Left cardiac atrium (tissue), 4 donors: ENCODE measurements at regions not wholly inside any gene's neighbourhood (a gene's known extent, or its start where the extent isn't known, plus 50 kb on each side); places are given as distances from the start of the nearest gene placed in this dataset.

Experiments used
- ATAC-seq, 2 donors: fragments of 200-7000 bp; cut with Tn5 transposase; one replicate each; pipeline ENCODE4 v1.9.1; 2020; ENCODE audit warnings: mild to moderate bottlenecking in 2 of 2, moderate library complexity in 2 of 2
- DNase-seq: peaks from one replicate; pipeline ENCODE4 v3.0.0-alpha.2; 2020
- intact Hi-C, 2 donors: fragments of 100-400 bp; cut with DNase I; formaldehyde crosslinking; loops; one replicate each; pipeline versions ENCODE4 v1.14.1 to v1.15.1; 2022 to 2023
- donor health status: DM: no; HTN: yes; CAD: no.
- donor health status: DM: no; HTN: yes; CAD: no; lungs with severe emphysema.
- donor health status: DM: yes; HTN: yes; CAD: no.
- donor health status: Dilated cardiomyopathy.

GRCh38 chr22:47943729-47944700 is 1181.6 kb downstream of the TBC1D22A start:
- DNase-seq (no peak), ATAC-seq (no peak)
- intact Hi-C loops = no loop called here

- DNase-seq = no peak
- no peak for ATAC-seq
- intact Hi-C loops = no loop called here
Measured at GRCh38 chr22:47940211-47940610, 1177.8 kb downstream of the TBC1D22A start.

- no peak for DNase-seq
- intact Hi-C loops = no loop called here
- no peak for ATAC-seq
Measured at GRCh38 chr22:47933891-47934290, 1171.4 kb downstream of the TBC1D22A start.

- DNase-seq = no peak
- intact Hi-C loops = no loop called here
Measured at GRCh38 chr22:47933226-47933625, 1170.8 kb downstream of the TBC1D22A start.

GRCh38 chr22:47929646-47930185 is 1167.3 kb downstream of the TBC1D22A start:
- intact Hi-C loops = no loop called here
- DNase-seq (no peak), ATAC-seq (no peak)

More at GRCh38 chr22:47933226-47933625, 1170.8 kb downstream of the TBC1D22A start:
- ATAC-seq = no peak

GRCh38 chr22:47929073-47929472 is 1166.6 kb downstream of the TBC1D22A start:
- intact Hi-C loops = no loop called here
- no peak for ATAC-seq
- DNase-seq = no peak

- ATAC-seq = no peak
- no peak for DNase-seq
- intact Hi-C loops = no loop called here
Measured at GRCh38 chr22:47928631-47929030, 1166.2 kb downstream of the TBC1D22A start.

GRCh38 chr22:47927648-47928210 is 1165.3 kb downstream of the TBC1D22A start:
- no peak for ATAC-seq
- intact Hi-C loops = no loop called here
- no peak for DNase-seq

- no peak for DNase-seq
- intact Hi-C loops = no loop called here
- ATAC-seq = no peak
Measured at GRCh38 chr22:47923011-47923427, 1160.6 kb downstream of the TBC1D22A start.

- intact Hi-C loops = no loop called here
- ATAC-seq (no peak), DNase-seq (no peak)
Measured at GRCh38 chr22:47921906-47922305, 1159.5 kb downstream of the TBC1D22A start.

- no peak for DNase-seq
- intact Hi-C loops = no loop called here
- ATAC-seq = no peak
Measured at GRCh38 chr22:47920380-47920959, 1158.0 kb downstream of the TBC1D22A start.

GRCh38 chr22:47919893-47920292 is 1157.4 kb downstream of the TBC1D22A start:
- intact Hi-C loops = no loop called here
- no peak for DNase-seq

GRCh38 chr22:47919001-47919441 is 1156.6 kb downstream of the TBC1D22A start:
- intact Hi-C loops = no loop called here
- ATAC-seq (no peak), DNase-seq (no peak)

More at GRCh38 chr22:47919893-47920292, 1157.4 kb downstream of the TBC1D22A start:
- ATAC-seq = no peak

GRCh38 chr22:47918276-47918921 is 1155.9 kb downstream of the TBC1D22A start:
- DNase-seq = no peak
- no peak for ATAC-seq
- intact Hi-C loops = no loop called here

GRCh38 chr22:47914481-47915097 is 1152.1 kb downstream of the TBC1D22A start:
- DNase-seq = no peak

GRCh38 chr22:47902646-47903180 is 1140.3 kb downstream of the TBC1D22A start:
- intact Hi-C loops = no loop called here
- no peak for ATAC-seq
- no peak for DNase-seq

More at GRCh38 chr22:47914481-47915097, 1152.1 kb downstream of the TBC1D22A start:
- no peak for ATAC-seq
- intact Hi-C loops = no loop called here

- no peak for ATAC-seq
- DNase-seq = no peak
- intact Hi-C loops = no loop called here
Measured at GRCh38 chr22:47901911-47902310, 1139.5 kb downstream of the TBC1D22A start.

GRCh38 chr22:47899894-47900293 is 1137.4 kb downstream of the TBC1D22A start:
- DNase-seq (no peak), ATAC-seq (no peak)
- intact Hi-C loops = no loop called here

GRCh38 chr22:47898946-47899345 is 1136.5 kb downstream of the TBC1D22A start:
- ATAC-seq (no peak), DNase-seq (no peak)
- intact Hi-C loops = no loop called here
